ENCODE measurements at regions not wholly inside any gene's neighbourhood (a gene's known extent, or its start where the extent isn't known, plus 50 kb on each side); places are given as distances from the start of the nearest gene placed in this dataset.
A peak's percentile ranks its signal among the peaks of the same experiment; 100 is the strongest.

- TF ChIP-seq SNAI2 (CRISPR knock-in tag; IDR thresholded peaks at IDR 0.05), result no peak
- no peak for TF ChIP-seq POU6F1 (CRISPR knock-in tag; IDR thresholded peaks at IDR 0.05; ENCODE audit: borderline replicate concordance, low read depth)
- no peak for TF ChIP-seq ZFP30 (CRISPR knock-in tag; IDR thresholded peaks at IDR 0.05)
- no peak for TF ChIP-seq PATZ1 (CRISPR knock-in tag; IDR thresholded peaks at IDR 0.05; ENCODE audit: borderline replicate concordance)
These were observed 54.8 kb upstream of the LRRN2 start (continued) for GRCh38 chr1:204740354-204740753.

GRCh38 chr1:204741440-204741839 lies 55.9 kb upstream of the LRRN2 start:
- no peak for ATAC-seq
- no peak for TF ChIP-seq ZNF565 (CRISPR knock-in tag; conservative IDR thresholded peaks at IDR 0.05; ENCODE audit: low read depth)
- TF ChIP-seq ARNTL (CRISPR knock-in tag; IDR thresholded peaks at IDR 0.05; ENCODE audit: borderline replicate concordance, low read depth), result no peak
- TF ChIP-seq ZNF8 (CRISPR knock-in tag; IDR thresholded peaks at IDR 0.05), result no peak
- TF ChIP-seq CSRNP3 (CRISPR knock-in tag; IDR thresholded peaks at IDR 0.05), result no peak
- TF ChIP-seq GLIS3 (CRISPR knock-in tag; IDR thresholded peaks at IDR 0.05), result no peak
- TF ChIP-seq TOX (CRISPR knock-in tag; IDR thresholded peaks at IDR 0.05; ENCODE audit: borderline replicate concordance), result no peak

GRCh38 chr1:204742676-204743251 lies 57.2 kb upstream of the LRRN2 start:
- no peak for ATAC-seq
- no peak for TF ChIP-seq ZFP30 (CRISPR knock-in tag; IDR thresholded peaks at IDR 0.05)
- no peak for TF ChIP-seq GLIS3 (CRISPR knock-in tag; IDR thresholded peaks at IDR 0.05)
- TF ChIP-seq ARNTL (CRISPR knock-in tag; IDR thresholded peaks at IDR 0.05; ENCODE audit: borderline replicate concordance, low read depth), result no peak
- no peak for TF ChIP-seq BACH2 (CRISPR knock-in tag; IDR thresholded peaks at IDR 0.05; ENCODE audit: borderline replicate concordance)
- TF ChIP-seq ZC3H10 (CRISPR knock-in tag; IDR thresholded peaks at IDR 0.05), result no peak
- TF ChIP-seq ZFP3 (CRISPR knock-in tag; IDR thresholded peaks at IDR 0.05), result no peak

GRCh38 chr1:204744107-204744779 lies 58.7 kb upstream of the LRRN2 start:
- peak; percentile 49; the same call in 2 of the 3 replicates for ATAC-seq
- TF ChIP-seq PPARA (CRISPR knock-in tag; IDR thresholded peaks at IDR 0.05; ENCODE audit: borderline replicate concordance) (no peak), CSRNP3 (CRISPR knock-in tag; IDR thresholded peaks at IDR 0.05) (no peak), ZFP3 (CRISPR knock-in tag; IDR thresholded peaks at IDR 0.05) (no peak), ZNF70 (CRISPR knock-in tag; IDR thresholded peaks at IDR 0.05) (no peak), CREB5 (CRISPR knock-in tag; IDR thresholded peaks at IDR 0.05; ENCODE audit: low read depth) (no peak), ZC3H10 (CRISPR knock-in tag; IDR thresholded peaks at IDR 0.05) (no peak), POU6F1 (CRISPR knock-in tag; IDR thresholded peaks at IDR 0.05; ENCODE audit: borderline replicate concordance, low read depth) (no peak), TSHZ2 (CRISPR knock-in tag; IDR thresholded peaks at IDR 0.05) (no peak), CSDC2 (CRISPR knock-in tag; IDR thresholded peaks at IDR 0.05) (no peak), ZFP30 (CRISPR knock-in tag; IDR thresholded peaks at IDR 0.05) (no peak), TCF4 (CRISPR knock-in tag; IDR thresholded peaks at IDR 0.05; ENCODE audit: borderline replicate concordance) (no peak)
